ENCODE measurements at regions not wholly inside any gene's neighbourhood (a gene's known extent, or its start where the extent isn't known, plus 50 kb on each side); places are given as distances from the start of the nearest gene placed in this dataset.

DNA sequence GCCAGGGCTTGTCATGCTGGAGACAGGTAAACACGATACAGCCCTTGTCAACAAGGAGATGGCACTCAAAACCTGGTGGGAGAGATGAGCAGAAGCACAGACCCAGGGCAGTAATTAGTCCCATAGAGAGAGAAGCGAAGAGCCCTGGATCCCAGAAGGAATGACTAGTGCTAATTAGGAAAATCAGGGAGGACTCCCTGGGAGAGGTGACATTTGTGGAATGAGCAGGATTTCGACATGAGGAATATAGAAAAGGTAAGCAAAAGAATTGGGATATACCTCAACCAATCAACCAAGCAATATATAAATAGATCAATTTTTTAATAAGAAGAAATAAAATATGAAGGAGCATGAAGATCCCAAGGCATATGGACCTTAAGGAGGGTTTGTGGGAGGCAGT, 98.5 kb upstream of the GJB5 start:
- no peak for DNase-seq (ENCODE audit: low spot score)

DNA sequence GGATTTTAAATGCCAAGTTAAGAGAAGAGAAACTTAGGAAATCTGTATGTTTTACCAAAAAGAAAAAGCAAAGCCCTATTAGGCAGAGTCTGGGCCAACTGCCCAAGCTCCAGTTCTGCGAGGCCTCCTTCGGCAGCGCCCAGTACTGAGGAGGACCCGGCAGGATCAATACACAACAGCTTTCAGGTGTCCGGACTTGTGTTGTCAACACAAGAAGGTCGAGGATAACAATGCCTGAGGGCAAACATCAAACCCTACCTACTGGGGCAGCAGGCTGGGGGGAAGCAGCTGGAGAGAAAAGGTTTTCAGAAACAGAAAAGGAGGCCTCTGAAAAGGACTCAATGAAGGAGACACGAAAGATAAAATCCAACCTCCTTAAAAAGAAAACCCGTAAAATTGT, 98.1 kb upstream of the GJB5 start:
- DNase-seq (ENCODE audit: low spot score) = no peak

DNA sequence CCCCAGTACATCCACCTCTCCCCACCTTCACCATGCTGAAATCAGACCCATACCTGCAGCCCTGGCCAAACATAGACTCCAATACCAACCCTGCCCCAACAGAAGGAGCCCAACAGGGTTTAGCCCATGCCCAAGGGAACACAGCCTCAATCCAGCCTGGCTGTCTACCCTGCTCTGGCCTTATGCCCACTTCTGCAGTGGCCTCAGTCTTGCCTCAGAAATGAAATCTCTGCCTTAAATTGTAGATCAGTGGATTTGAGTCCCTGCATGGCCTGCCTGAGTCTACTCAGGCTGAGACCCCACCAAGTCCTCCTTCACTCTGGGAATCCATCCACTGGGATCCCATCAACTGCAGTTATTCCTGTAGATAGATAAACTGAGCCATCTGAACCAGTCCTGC, 97.6 kb upstream of the GJB5 start:
- no peak for DNase-seq (ENCODE audit: low spot score)

DNA sequence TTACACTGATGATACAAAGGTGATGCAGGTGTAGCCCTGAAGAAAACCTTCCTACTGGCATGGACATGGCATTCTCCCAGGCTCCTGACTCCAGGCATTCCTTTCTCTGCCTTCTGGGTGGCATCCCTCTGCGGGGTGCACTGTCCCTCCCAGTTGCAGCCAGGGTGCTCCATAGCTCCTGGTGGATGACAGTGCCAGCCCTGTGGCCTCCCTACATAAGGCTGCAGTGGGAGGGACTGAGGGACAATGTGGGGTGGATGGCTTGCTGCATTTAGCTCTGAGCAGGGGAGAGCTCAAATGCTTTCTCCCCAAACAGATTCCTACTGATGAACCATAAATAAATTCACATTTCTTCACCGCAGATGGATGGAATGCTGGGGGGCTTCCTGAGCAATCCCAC, 97.0 kb upstream of the GJB5 start:
- DNase-seq (ENCODE audit: low spot score) = no peak

DNA sequence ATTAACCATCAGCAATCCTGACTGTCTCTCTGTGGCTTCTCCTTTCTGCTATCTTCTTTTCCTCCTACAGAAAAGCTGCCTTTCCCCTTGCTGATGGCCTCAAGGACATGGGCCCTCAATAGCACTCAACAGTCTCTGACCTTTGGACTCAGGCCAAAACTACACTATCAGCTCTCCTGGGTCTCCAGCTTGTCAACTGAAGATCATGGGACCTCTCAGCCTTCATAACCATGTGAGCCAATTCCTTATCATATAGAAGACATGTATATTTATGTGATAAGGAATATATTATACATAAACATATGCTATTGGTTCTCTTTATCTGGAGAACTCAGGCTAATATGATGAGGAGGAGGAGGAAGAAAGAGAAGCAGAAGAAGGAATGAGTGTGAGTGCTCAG, 91.8 kb upstream of the GJB5 start:
- no peak for DNase-seq (ENCODE audit: low spot score)

DNA sequence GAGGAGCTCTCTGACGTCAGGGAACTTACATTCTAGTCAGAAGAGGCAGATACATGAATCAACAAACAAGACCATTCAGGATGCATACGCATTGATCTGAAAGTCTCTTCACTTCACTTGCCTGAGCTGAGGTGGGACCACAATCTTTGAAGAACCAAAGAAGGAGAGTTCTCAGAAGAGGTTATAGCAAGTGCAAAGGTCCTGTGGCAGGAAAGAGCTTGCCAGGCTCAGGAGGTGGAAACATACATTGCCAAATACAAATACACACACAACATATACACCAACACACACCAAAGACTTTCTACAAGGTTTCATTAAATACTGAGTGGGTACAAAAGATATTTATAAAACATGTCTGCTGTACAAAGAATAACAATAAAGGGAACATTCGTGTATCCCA, 86.8 kb upstream of the GJB5 start:
- DNase-seq (ENCODE audit: low spot score) = no peak

DNA sequence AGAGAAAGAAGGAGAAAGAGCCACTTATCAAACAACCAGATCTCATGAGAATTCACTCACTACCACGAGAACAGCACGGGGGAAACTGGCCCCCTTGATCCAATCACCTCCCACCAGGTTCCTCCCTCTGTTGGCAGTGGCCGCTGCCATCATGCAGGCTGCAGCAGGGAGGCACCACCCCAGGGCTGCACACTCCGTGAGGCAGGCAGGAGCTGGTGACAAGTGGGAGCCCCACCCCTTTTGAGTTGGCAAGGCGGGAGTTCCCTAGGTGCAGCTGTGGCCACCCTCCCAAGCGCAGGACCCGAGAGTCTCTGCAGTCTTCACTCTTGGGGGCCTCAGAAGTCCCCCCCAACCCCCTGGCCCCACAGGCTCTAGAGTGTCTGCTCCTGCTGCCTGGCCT, 83.9 kb upstream of the GJB5 start:
- no peak for DNase-seq (ENCODE audit: low spot score)

DNA sequence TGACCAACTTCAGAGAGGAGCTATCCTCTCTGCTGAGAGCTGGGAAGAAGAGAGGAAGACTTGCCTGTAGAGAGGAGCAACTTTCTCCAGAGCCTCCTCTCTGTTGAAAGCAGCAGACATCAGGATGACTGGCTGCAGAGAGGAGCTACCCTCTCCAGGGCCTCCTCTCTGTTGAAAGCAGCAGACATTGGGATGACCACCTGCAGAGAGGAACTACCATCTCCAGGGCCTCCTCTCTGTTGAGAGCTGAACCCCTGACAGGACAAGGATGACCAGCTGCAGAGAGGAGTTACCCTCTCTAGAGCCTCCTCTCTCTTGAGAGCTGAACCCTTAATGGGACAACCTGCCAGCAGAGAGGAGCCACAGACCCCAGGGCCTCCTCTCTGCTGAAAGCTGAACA, 83.0 kb upstream of the GJB5 start:
- no peak for DNase-seq (ENCODE audit: low spot score)

DNA sequence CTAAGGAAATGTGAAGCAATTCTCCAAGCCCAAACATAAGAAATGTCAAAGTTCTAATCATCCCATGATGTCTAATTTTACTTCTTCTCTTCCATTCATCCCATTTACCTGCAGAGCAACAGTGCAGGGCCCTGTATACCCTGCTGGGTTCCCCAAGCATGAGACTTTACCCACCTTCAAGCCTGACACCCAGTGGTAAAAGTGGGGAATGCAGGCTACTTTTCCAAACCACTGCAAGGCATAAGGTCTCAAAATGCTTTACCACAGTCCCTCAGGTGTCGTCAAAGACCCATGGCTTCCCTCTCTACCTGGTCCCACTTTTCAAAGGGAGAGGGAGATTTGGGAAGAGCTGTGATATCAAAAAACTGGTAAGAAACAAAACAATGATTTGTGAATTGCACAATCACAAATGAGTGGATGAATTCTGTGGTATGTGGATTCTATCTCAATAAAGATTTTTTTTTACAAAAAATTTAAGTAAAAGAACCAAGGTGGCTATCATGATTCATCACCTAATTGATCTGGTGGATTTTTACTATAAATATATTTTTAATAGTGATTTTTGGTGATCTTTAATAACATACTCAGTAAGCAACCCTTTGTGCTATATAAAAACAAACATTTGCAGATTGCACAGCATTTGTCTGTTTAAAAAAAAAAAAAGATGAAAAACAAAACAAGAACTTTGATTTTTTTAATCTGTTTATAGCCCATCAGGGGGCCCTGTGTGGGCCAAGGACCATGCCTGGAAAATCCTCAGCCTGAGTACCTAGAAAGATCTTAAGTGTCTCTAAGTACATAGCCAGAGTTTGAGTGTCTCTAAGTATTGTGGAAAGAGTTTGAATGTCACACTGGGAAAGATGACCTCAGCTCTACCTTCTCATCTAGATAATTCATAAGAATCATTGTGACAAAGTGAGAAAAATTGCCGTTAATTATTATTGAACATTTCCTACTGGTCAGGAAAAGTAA, 73.1 kb upstream of the GJB5 start:
- peak; percentile 83 for DNase-seq (ENCODE audit: low spot score)

DNA sequence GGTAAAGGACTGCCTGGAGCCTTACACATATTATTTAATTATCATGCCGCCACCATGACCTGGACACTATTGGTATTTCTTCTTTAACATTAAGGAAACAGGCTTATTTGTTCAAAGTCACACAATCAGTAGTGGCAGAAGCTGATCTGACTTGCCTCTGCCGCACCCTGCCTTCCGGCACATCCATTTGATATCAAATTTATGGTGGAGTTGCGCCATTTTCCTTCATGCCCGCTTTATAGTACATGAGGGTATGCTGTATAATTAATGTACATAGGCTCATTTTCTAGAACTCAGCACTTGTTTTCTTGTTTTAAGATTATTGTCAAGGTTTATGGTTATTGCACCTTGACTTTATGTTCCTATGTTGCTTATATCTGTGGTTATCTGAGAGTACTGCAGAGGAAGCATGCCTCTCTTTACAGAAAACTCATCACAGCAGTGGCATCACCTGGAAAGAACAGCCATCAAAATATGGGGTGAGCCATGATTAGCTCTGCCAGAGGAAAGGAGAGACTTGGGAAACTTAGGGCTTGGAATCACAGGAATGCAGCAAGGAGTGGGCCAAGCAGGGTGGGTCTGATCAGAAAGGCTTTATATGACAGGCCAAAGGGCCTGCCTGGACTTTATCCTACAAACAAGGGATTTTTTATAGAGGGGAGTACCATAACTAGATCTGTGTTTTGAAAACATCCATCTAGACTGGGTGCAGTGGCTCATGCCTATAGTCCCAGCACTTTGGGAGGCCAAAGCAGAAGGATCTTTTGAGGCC, 72.2 kb upstream of the GJB5 start:
- DNase-seq (ENCODE audit: low spot score) = no peak

DNA sequence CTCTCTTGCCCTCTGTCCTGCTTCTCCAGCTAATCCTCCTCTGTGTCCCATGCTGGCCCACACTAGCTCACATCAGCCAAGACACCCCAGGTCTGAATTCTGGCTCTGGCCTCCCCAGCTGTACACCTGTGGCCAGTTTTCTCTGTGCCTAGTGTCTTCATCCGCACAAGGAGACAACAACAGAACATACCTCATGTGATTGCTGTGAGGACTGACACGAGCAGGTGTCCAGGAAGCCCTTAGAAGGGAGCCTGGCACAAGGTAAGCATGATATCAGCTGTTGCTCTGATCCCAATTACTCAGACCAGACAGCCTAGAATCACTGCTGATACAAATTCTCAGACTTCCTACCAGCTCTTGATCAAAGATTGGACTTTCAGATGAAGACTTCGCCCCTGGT, 71.2 kb upstream of the GJB5 start:
- no peak for DNase-seq (ENCODE audit: low spot score)

DNA sequence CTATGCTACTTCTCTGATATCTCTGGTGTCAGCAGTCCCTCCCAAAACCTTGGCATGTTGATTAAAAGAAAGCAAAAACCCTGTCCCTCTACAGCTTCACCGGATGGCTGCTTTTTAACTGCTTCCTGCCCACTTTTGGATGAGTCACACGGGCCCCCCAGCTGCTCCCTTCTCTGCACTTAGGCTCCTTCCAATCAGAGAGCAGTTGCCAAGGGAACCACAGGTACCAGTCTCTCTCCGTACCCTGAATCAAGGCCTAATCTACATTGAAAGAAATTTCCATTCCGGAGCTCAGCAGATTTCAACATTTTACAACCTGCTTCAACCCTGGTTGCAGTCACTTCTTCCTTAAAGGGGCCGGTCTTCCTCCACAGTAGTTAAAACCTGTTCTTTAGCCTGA, 70.6 kb upstream of the GJB5 start:
- DNase-seq (ENCODE audit: low spot score) = peak; percentile 59

DNA sequence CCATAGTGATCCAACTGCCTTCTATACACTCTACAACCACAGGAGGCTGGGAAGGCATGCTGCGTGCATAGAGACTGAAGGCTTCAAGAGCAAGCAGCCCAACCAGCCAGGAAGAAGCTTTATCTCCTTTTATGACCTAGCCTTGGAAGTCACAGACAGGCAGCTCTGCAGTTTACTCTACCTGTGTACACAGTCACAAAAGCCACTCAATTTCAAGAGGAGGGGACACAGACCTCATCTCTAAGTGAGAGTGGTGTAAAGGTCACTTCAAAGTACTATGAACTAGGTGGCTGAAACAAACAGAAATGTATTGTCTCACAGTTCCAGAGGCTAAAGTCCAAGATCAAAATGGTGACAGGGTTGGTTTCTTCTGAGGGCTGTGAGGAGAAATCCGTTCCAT, 69.6 kb upstream of the GJB5 start:
- no peak for DNase-seq (ENCODE audit: low spot score)

DNA sequence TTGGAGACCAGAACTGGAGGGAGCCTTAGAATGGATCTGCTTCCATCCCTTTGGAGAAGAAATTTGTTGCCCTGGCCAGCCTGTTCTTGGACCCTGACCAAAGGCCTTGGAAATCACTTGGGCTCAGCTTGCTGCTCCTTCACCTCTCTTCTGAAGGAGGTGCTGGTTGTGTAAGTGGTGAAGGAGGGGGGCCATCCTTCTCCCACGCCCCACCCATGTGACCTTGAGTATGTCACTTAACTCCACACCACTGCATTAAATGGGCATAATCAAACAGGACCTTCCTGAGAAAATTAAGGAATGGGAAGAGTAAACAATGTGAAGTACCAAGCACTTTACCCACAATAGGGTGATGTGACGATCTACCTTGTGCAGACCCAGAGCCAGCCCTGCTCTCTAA, 68.3 kb upstream of the GJB5 start:
- DNase-seq (ENCODE audit: low spot score) = no peak

DNA sequence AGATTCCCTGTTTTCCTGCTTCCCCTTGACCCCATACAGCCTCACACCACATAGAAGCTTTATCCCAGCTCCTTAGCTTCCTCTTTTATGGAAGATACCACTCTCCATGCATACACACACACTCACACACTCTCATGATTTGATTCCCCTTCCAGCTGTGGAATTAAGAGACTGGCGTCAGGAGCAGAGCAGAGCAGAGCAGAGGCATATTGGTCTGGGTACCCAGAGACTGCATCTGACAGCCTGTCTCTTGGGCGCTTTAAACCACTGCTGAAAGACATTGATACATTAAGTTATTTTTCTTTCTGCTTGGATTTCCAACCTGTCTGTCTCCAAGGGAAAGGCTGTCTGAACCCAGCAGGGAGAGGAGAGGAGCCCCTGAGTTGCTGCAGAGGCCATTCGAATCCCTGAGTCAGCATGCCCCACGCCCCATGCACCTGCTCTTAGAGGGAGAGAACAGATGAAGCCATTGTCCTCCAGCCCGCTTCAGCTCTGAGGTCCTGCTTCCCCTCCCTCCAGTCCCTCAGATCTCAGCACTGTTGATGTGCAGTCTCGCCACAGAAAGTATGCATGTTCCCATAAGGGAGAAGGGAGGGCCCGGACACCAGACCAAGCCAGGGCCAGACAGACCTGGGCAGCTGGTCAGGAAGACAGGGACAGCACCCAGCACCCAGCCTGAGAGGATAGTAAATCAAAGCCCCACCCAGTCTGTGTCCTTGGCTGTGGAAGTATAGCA, 66.7 kb upstream of the GJB5 start:
- DNase-seq (ENCODE audit: low spot score) = no peak

DNA sequence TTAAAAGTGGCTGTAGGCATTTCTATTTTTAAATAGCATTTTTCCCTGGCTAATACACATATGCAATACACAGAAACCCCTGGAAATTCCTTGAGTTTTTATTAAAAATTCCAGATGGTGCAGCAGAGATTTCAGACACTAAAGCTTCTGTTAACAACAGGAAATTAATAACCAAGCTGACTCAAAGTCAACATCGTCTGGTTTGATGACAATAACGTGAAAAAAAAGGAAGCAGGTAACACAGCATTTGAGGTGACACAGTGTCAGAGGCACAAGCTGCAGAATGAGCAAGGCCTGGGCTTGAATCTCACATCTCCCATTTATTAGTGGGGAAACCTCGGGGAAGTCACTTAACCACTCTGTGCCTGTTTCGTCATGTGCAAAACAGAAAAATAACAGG, 64.6 kb upstream of the GJB5 start:
- DNase-seq (ENCODE audit: low spot score) = no peak

DNA sequence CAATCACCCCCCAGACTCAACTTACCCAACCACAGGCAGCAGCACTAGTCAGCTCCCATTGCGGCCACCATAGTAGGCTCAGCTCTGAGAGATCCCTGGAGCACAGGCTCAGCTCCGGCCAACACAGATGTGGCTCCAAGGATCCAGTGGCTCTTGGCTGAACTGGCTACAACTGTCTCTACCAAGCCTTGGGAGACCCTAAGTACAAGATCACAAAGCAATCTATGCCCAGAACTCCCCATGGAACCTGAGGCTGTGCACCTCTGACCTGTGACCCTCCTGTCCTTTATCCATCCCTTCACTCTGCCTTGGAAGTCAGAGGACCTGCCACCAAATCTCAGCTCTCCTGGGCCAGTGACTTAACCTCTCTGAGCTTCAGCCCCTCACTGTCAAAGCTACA, 61.8 kb upstream of the GJB5 start:
- no peak for DNase-seq (ENCODE audit: low spot score)

DNA sequence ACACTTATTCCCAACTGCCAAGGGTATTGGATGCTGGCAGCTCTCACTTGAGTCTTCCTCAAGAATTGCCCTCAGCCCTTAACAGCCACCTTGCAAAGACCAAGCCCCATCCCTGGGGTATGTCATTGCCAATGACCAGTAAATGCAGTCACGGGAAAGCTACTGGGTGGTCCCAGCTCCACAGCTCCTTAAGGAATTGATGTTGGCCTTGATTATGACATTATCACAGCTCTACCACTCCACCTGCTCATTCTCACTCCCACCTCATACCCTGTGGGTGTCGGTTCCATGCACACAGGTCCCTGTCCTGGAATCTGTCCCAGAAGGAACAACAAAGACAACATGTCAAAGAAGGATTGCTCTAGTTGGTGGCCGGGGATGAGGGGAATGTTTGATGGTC, 60.5 kb upstream of the GJB5 start:
- DNase-seq (ENCODE audit: low spot score) = no peak

DNA sequence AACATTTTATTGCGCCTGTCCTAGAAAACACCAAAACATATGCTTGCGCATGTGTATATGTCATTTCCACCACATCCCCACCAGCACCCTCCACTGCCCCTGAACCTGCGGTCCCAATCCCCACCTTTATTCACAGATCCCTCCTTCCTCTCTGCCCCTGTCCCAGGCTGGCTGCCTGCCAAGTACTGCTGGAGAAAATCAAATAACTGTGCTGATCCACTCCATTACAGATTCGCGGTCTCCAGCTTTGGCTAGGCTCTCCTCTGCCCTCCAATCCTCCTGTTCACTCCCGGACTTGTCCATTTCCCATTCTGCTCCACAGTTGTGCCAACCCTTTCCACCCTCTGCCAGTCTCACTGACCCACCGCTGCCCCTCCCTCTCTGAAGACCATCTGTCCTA, 59.3 kb upstream of the GJB5 start:
- no peak for DNase-seq (ENCODE audit: low spot score)

DNA sequence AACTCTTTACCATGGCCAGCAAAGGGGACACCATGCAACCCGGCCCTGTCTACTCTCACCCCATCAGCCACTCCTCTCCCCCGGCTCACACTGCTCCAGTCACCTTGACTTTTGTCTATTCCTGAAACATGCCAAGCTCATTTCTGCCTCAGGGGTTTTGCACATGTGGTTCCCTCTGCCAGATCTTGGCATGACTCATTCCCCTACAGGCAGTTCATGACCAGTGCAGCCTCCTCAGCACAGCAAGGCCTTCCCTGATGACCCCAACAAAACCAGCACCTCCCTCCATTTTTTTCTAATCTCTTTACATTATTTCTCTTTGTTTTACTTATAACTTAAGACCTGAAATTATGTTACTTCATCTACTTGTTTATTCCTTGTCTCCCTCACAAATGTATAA, 58.6 kb upstream of the GJB5 start:
- no peak for DNase-seq (ENCODE audit: low spot score)

DNA sequence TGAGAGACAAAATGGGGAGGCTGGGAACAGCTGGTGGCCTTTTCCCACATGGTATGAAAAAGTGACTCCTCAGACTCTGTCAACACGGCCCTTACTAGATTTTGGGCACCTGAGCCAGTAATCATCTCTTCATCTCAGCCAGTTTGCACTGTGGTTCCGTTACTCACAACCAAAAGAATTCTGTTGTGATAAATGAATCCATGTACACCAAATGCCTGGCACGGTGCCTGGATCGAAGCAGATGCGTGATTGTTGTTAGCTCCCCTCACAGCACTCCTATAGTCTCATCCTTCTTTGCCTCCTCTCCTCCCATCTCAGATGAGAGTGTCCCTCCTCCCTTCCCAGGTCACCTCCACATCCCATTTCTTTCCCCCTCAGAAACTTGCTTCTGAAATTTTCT, 57.9 kb upstream of the GJB5 start:
- no peak for DNase-seq (ENCODE audit: low spot score)

DNA sequence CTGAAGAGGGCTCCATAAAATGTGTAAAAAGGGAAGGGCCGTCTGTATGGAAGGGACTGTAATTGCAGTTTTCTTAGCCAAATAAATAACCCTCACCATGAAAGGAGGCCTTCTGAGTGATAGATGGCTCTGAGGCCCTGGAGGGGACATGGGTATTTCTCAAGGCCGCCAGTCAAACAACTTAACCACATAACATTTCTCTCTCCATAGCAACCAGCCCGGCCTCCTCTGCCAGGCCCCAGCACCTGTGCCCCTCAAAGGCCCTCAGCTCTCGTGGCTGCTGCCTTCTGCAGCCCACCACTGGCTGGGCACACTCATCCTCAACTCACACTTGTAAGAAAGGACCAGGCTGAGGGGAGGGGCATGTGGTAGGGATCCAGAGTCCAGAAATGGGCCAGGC, 57.0 kb upstream of the GJB5 start:
- no peak for DNase-seq (ENCODE audit: low spot score)
